ENCODE measurements at regions not wholly inside any gene's neighbourhood (a gene's known extent, or its start where the extent isn't known, plus 50 kb on each side); places are given as distances from the start of the nearest gene placed in this dataset.

- TF ChIP-seq ZNF407 (CRISPR knock-in tag; IDR thresholded peaks at IDR 0.05; ENCODE audit: not compliant biosample characterization) (no peak), FUBP1 (CRISPR knock-in tag; IDR thresholded peaks at IDR 0.05; ENCODE audit: borderline replicate concordance) (no peak), BRD4 (CRISPR knock-in tag; IDR thresholded peaks at IDR 0.05) (no peak), ZNF350 (CRISPR knock-in tag; IDR thresholded peaks at IDR 0.05; ENCODE audit: borderline replicate concordance, low read depth) (no peak), EZH2 (conservative IDR thresholded peaks at IDR 0.05; ENCODE audit: low read depth, low read length) (no peak), ZNF24 (IDR thresholded peaks at IDR 0.05) (no peak), CHD2 (IDR thresholded peaks at IDR 0.05; ENCODE audit: low read depth, low read length) (no peak), ZNF740 (CRISPR knock-in tag; IDR thresholded peaks at IDR 0.05) (no peak), DNMT3B (CRISPR knock-in tag; conservative IDR thresholded peaks at IDR 0.05) (no peak), ZNF230 (CRISPR knock-in tag; IDR thresholded peaks at IDR 0.05) (no peak)
- TF ChIP-seq, protein P1, sequence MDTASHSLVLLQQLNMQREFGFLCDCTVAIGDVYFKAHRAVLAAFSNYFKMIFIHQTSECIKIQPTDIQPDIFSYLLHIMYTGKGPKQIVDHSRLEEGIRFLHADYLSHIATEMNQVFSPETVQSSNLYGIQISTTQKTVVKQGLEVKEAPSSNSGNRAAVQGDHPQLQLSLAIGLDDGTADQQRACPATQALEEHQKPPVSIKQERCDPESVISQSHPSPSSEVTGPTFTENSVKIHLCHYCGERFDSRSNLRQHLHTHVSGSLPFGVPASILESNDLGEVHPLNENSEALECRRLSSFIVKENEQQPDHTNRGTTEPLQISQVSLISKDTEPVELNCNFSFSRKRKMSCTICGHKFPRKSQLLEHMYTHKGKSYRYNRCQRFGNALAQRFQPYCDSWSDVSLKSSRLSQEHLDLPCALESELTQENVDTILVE (CRISPR knock-in tag; IDR thresholded peaks at IDR 0.05), result no peak
- TF ChIP-seq, protein P2, sequence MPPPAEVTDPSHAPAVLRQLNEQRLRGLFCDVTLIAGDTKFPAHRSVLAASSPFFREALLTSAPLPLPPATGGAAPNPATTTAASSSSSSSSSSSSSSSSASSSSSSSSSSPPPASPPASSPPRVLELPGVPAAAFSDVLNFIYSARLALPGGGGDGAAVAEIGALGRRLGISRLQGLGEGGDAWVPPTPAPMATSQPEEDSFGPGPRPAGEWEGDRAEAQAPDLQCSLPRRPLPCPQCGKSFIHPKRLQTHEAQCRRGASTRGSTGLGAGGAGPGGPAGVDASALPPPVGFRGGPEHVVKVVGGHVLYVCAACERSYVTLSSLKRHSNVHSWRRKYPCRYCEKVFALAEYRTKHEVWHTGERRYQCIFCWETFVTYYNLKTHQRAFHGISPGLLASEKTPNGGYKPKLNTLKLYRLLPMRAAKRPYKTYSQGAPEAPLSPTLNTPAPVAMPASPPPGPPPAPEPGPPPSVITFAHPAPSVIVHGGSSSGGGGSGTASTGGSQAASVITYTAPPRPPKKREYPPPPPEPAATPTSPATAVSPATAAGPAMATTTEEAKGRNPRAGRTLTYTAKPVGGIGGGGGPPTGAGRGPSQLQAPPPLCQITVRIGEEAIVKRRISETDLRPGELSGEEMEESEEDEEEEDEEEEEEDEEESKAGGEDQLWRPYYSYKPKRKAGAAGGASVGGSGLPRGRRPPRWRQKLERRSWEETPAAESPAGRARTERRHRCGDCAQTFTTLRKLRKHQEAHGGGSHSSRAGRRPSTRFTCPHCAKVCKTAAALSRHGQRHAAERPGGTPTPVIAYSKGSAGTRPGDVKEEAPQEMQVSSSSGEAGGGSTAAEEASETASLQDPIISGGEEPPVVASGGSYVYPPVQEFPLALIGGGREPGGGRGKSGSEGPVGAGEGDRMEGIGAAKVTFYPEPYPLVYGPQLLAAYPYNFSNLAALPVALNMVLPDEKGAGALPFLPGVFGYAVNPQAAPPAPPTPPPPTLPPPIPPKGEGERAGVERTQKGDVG (CRISPR knock-in tag; IDR thresholded peaks at IDR 0.05; ENCODE audit: borderline replicate concordance), result no peak
- TF ChIP-seq, protein P3, sequence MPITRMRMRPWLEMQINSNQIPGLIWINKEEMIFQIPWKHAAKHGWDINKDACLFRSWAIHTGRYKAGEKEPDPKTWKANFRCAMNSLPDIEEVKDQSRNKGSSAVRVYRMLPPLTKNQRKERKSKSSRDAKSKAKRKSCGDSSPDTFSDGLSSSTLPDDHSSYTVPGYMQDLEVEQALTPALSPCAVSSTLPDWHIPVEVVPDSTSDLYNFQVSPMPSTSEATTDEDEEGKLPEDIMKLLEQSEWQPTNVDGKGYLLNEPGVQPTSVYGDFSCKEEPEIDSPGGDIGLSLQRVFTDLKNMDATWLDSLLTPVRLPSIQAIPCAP (CRISPR knock-in tag; IDR thresholded peaks at IDR 0.05; ENCODE audit: low read depth), result no peak
These were observed 655.1 kb downstream of the DSC3 start for GRCh38 chr18:30387401-30387800.
